Ascending aorta (tissue), 2 donors: ENCODE measurements at regions not wholly inside any gene's neighbourhood (a gene's known extent, or its start where the extent isn't known, plus 50 kb on each side); places are given as distances from the start of the nearest gene placed in this dataset.

Experiments used
- DNase-seq, 2 donors: peaks; one replicate each; pipeline ENCODE4 v3.0.0-alpha.2; 2019; ENCODE audit warnings: low spot score in 2 of 2
- H3K27ac ChIP-seq, 2 donors: fragments of 200-600 bp; sonication (generic); one replicate each; pipeline ENCODE4 v1.5.1; 2016 to 2017; ENCODE audit warnings: mild to moderate bottlenecking in 1 of 2
- H3K27me3 ChIP-seq: fragments of 200-600 bp; sonication (generic); one replicate; pipeline ENCODE4 v1.5.1; 2017
- H3K36me3 ChIP-seq, 2 donors: fragments of 200-600 bp; sonication (generic); one replicate each; pipeline ENCODE4 v1.5.1; 2016
- H3K4me1 ChIP-seq, 2 donors: fragments of 200-600 bp; sonication (generic); one replicate each; pipeline ENCODE4 v1.5.1; 2016 to 2017; ENCODE audit warnings: mild to moderate bottlenecking in 1 of 2
- H3K4me3 ChIP-seq, 2 donors: fragments of 200-600 bp; sonication (generic); one replicate each; pipeline ENCODE4 v1.5.1; 2016 to 2017; ENCODE audit warnings: mild to moderate bottlenecking in 1 of 2
- H3K9me3 ChIP-seq, 2 donors: fragments of 200-600 bp; sonication (generic); one replicate each; pipeline ENCODE4 v1.5.1; 2016
- CTCF ChIP-seq, 3 experiments: fragments of 200-600 bp in 2 of 3; fragments of 450-650 bp in 1 of 3; sonication (generic) in 2 of 3; IDR thresholded peaks; one replicate each; pipeline ENCODE4 v1.5.1; 2016 to 2019; ENCODE audit warnings: antibody characterized with exemption in 3 of 3, mild to moderate bottlenecking in 1 of 3, moderate library complexity in 1 of 3
- intact Hi-C: fragments of 100-400 bp; cut with DNase I; formaldehyde crosslinking; loops from one replicate; pipeline ENCODE4 v1.15.1; 2023

- no peak for TF ChIP-seq CTCF (IDR thresholded peaks at IDR 0.05)
- Histone ChIP-seq H3K4me3 (no peak overlapping the region), H3K4me1 (no peaks in the 10 kb centered on the region), H3K36me3 (no peaks in the 10 kb centered on the region), H3K9me3 (no peaks in the 10 kb centered on the region), H3K27me3 (no peaks in the 10 kb centered on the region), H3K27ac (no peak overlapping the region)
- intact Hi-C loops: no loop called here
- peak in 1 of 2 donors; percentile 18 for DNase-seq
These were observed 101.1 kb upstream of the RET start for GRCh38 chr10:42975558-42976340.

GRCh38 chr10:42976351-42977031 is 100.4 kb upstream of the RET start:
- H3K4me1 ChIP-seq: no peaks in the 10 kb centered on the region
- intact Hi-C loops: no loop called here

GRCh38 chr10:42977032-42977416 is 99.8 kb upstream of the RET start:
- TF ChIP-seq CTCF (IDR thresholded peaks at IDR 0.05): no peak
- intact Hi-C loops: no loop called here
- peak in 1 of 2 donors; percentile 13 for DNase-seq
- H3K27ac ChIP-seq: no peak overlapping the region
- no peaks in the 10 kb centered on the region for H3K4me1 ChIP-seq
- no peak overlapping the region for H3K4me3 ChIP-seq
- H3K27me3 ChIP-seq: no peaks in the 10 kb centered on the region
- H3K36me3 ChIP-seq: no peaks in the 10 kb centered on the region
- no peaks in the 10 kb centered on the region for H3K9me3 ChIP-seq

More at GRCh38 chr10:42976351-42977031, 100.4 kb upstream of the RET start:
- no peak for TF ChIP-seq CTCF (IDR thresholded peaks at IDR 0.05)
- Histone ChIP-seq H3K27me3 (no peaks in the 10 kb centered on the region), H3K4me3 (no peak overlapping the region), H3K27ac (no peak overlapping the region), H3K9me3 (no peaks in the 10 kb centered on the region), H3K36me3 (no peaks in the 10 kb centered on the region)
- peak in 1 of 2 donors; percentile 19 for DNase-seq

- DNase-seq: peak in 1 of 2 donors; percentile 27
- no peak overlapping the region for H3K4me3 ChIP-seq
- H3K27me3 ChIP-seq: no peaks in the 10 kb centered on the region
- no peaks in the 10 kb centered on the region for H3K36me3 ChIP-seq
- no peak for TF ChIP-seq CTCF (IDR thresholded peaks at IDR 0.05)
- H3K9me3 ChIP-seq: no peaks in the 10 kb centered on the region
- no peaks in the 10 kb centered on the region for H3K4me1 ChIP-seq
- intact Hi-C loops: no loop called here
- no peak overlapping the region for H3K27ac ChIP-seq
These were observed 97.7 kb upstream of the RET start for GRCh38 chr10:42979181-42979580.

- H3K27me3 ChIP-seq: no peaks in the 10 kb centered on the region
- no peak overlapping the region for H3K27ac ChIP-seq
- no peaks in the 10 kb centered on the region for H3K4me1 ChIP-seq
- TF ChIP-seq CTCF (IDR thresholded peaks at IDR 0.05): no peak
- no peaks in the 10 kb centered on the region for H3K9me3 ChIP-seq
- no peak overlapping the region for H3K4me3 ChIP-seq
- DNase-seq: peak in 1 of 2 donors; percentile 46
- H3K36me3 ChIP-seq: no peaks in the 10 kb centered on the region
- intact Hi-C loops: no loop called here
These were observed 97.0 kb upstream of the RET start for GRCh38 chr10:42979721-42980467.
